GM19468 (cell line): ENCODE measurements at regions not wholly inside any gene's neighbourhood (a gene's known extent, or its start where the extent isn't known, plus 50 kb on each side); places are given as distances from the start of the nearest gene placed in this dataset.
"Not testable (repeated sequence)": the region's sequence is repeated elsewhere in the genome, so short reads cannot be mapped to it uniquely, and the experiment has no call there.

Experiments used
- ATAC-seq: cut with Tn5 transposase; IDR thresholded peaks from one replicate; pipeline ENCODE4 v1.9.1; 2021; ENCODE audit warnings: mild to moderate bottlenecking, moderate library complexity, moderate number of reproducible peaks; ENCODE audit not compliant: unreplicated experiment; ENCODE audit errors: extremely low read depth

GRCh38 chr10:33966946-33967345 is 632.5 kb upstream of the NRP1 start:
- no peak for ATAC-seq

DNA sequence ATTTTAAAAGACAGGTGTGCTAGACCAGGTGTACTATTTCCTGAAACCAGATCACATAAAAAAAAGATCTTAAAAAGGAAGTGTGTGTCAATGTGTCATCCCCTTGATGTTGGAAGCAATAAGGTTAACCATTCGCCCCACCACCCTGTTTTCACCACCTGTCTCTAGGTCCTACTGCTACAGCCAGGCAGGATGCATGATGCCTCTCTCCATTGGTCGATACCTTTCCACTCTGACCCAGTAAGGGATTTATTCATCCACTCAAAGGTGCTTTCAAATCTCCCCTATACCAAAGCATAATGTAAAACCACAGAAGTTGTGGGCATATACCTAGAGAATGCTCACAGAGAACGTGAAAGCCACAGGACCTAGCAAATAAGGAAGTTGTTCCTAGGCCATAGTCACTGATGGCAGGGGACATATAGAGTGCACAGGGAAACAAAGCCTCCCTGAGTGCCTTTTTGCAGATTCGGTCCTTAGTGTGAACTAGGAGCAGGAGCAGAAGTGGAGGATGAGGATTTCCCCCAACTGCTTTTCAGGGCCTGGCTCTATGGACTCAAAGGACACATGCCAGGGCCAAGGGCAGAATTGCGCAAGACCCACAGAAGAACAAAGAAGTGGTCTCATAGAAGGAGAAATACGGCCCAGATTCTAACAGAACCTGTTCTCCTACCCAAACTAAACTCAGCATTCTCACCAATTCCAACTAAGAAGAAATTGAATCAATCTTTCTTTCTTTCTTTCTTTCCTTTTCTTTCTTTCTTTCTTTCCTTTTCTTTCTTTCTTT is 631.5 kb upstream of the NRP1 start:
- no peak for ATAC-seq

GRCh38 chr10:33963729-33964128 is 629.3 kb upstream of the NRP1 start:
- ATAC-seq, result no peak

DNA sequence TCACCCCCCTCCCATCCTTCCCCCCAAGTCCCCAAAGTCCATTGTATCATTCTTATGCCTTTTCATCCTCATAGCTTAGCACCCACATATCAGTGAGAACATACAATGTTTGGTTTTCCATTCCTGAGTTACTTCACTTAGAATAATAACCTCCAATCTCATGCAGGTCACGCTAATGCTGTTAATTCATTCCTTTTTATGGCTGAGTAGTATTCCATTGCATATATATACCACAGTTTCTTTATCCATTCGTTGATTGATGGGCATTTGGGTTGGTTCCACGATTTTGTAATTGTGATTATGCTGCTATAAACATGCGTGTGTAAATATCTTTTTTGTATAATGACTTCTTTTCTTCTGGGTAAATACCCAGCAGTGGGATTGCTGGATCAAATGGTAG is 621.9 kb upstream of the NRP1 start:
- not testable (repeated sequence) for ATAC-seq

DNA sequence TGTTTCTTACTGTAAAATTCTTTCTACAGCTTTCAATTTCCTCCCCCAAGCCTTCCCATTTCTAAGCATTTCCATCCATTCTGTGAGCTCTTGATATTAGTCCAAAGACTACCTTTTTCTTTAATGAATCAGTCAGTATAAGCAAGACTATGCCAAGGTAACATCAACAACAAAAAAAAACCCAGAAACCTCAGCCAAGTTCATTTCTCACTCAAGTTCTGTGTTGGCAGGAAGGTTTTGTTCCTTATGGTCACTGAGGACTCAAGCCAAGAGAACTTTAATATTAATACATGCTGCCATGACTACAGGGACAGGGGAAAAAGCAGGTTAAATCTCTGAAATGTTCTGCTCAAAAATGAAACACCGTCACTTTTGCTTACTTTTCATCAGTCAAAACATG is 621.2 kb upstream of the NRP1 start:
- no peak for ATAC-seq

- ATAC-seq, result no peak
Observed at GRCh38 chr10:33952692-33953360, 618.4 kb upstream of the NRP1 start.

GRCh38 chr10:33950206-33950605 is 615.7 kb upstream of the NRP1 start:
- no peak for ATAC-seq

GRCh38 chr10:33947544-33947943 is 613.1 kb upstream of the NRP1 start:
- ATAC-seq, result no peak

GRCh38 chr10:33945051-33945450 is 610.6 kb upstream of the NRP1 start:
- ATAC-seq, result no peak

DNA sequence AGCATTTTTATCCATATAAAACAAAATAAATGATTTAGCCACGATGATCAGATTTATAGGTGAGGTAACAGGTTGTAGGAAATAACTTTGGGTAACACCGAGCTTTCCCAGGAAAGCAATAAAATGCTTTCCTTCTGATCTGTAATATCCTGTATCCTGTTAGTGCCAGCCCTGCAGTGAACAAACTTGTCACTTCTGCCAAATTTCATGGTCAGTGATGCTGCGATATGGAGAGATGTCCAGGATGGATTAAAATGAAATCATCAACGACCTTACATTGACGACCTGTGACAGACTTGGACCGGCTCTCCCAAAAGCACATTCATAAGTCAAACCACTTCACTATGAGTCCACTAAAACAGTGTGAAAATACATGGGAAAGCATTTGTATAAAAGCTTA is 608.0 kb upstream of the NRP1 start:
- ATAC-seq, result no peak

DNA sequence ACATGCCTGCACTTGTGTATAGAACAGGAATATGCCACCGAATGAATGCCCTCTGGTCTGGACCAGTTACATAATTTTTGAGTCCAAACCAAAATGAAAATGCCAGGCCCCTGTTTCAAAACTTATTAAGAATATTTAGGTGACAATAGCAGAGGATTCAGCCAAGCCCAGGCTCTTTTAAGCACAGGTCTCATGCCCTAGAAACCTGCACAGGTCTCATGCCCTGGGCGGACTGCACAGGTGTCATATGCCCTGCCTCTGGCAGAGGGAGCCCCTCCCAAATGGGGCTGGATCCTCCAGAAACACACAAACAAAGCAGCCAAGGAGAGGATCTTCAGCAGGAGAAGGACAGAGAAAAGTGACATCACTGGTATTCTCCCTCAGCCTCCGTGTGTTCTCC is 605.4 kb upstream of the NRP1 start:
- no peak for ATAC-seq

GRCh38 chr10:33939410-33939809 is 604.9 kb upstream of the NRP1 start:
- no peak for ATAC-seq

GRCh38 chr10:33938001-33938400 is 603.5 kb upstream of the NRP1 start:
- no peak for ATAC-seq

DNA sequence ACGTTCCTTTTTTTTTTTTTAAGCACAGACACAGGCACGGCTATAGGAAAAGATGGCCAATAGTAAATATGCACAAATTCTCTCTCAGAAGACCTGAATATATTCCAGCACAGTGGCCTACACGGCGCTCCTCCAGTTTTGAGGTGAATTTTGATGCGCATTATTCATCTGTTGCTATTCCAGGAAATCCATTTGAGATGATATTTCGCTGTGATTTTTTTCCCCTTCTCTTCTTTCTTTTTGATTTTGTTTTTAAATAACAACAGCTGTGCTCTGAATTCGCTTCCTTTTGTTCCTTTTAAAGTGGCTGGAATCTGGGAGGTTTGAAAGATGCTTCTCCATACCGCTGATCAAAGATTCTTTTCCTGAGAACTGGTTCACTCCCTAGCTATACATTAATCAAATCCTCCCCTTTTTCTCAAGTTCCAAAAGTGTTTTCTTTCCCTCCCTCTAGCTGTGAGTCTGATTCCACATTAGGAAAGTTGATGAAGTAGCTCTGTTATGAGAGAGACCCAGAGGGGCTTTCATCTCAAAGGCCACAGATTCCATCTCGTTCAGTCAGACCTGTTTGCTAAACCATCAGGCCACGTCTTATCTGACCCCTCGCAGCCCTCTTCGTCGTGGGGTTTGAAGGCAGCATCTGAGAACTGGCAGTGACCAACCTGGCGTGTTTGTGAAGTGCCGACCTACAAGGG is 602.7 kb upstream of the NRP1 start:
- no peak for ATAC-seq

- no peak for ATAC-seq
Observed at GRCh38 chr10:33935350-33935749, 600.9 kb upstream of the NRP1 start.

- no peak for ATAC-seq
Observed at GRCh38 chr10:33930079-33930478, 595.6 kb upstream of the NRP1 start.

GRCh38 chr10:33927347-33927746 is 592.9 kb upstream of the NRP1 start:
- ATAC-seq, result no peak

GRCh38 chr10:33921970-33922605 is 587.6 kb upstream of the NRP1 start:
- no peak for ATAC-seq

DNA sequence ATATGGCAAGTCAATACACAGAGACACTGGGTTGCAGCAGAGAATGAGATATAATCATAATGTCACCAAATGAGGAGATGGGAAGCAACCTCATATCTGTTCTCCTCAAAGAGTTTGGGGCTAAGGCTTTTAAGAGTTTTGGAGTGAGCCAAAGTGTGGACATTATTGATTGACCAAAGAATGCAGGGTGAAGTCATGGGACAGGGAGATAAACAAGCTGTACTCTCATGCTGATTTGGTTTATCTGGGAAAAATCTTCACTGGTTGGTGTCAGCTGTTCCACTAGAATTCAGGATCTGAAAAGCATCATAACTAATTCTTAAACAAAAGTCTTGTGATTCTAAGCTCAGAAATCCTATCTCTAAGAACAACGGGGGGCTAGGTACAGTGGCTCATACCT is 585.9 kb upstream of the NRP1 start:
- no peak for ATAC-seq

DNA sequence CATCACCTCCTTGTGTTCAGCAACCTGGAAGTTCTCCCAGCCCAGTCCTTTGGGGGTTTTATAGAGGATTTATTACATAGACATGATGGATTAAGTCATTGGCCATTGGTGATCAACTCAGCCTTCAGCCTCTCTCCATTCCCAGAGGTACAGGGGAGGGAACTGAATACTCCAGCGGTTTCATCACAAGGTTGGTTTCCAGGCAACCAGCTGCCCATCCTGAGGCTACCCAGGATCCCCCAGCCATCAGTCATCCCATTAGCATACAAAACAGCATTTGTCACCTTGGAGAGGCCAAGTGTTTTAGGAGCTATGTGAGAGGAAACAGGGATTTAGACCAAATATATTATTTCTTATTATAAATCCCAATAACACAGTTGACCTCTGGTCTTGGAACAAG is 584.8 kb upstream of the NRP1 start:
- no peak for ATAC-seq
